Fibroblast of gingiva (primary cell): ENCODE measurements at regions not wholly inside any gene's neighbourhood (a gene's known extent, or its start where the extent isn't known, plus 50 kb on each side); places are given as distances from the start of the nearest gene placed in this dataset.

ENCODE experiments used
- DNase-seq: peaks from one replicate; pipeline ENCODE4 v3.0.0-alpha.2; 2011; ENCODE audit warnings: low read depth

- no peak for DNase-seq
These were observed 122.2 kb upstream of the RTL1 start for GRCh38 chr14:101025696-101026095.

GRCh38 chr14:101026341-101026740 lies 122.8 kb upstream of the RTL1 start:
- DNase-seq = no peak

GRCh38 chr14:101027291-101027690 lies 123.8 kb upstream of the RTL1 start:
- no peak for DNase-seq

DNA sequence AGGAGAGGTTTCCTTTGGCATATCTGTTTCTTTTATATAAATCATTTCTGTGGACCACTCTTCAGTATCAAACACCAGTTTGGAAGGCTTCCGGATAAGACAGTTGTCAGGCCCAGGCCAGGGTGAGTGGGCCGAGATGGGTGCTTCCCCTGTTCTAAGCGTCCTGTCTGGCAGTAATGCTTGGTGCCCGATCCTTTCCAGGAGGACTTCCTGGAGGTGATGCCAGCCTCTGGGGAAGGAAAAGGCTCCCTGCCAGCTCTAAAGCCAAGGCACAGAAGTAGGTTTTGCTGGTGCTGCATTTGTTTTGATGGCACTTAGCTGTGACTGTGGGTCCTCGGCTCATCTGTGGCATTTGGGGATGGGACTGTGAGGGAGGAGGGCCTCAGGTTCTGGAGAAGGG lies 124.4 kb upstream of the RTL1 start:
- no peak for DNase-seq

- DNase-seq = no peak
These were observed 125.6 kb upstream of the RTL1 start for GRCh38 chr14:101028971-101029667.

DNA sequence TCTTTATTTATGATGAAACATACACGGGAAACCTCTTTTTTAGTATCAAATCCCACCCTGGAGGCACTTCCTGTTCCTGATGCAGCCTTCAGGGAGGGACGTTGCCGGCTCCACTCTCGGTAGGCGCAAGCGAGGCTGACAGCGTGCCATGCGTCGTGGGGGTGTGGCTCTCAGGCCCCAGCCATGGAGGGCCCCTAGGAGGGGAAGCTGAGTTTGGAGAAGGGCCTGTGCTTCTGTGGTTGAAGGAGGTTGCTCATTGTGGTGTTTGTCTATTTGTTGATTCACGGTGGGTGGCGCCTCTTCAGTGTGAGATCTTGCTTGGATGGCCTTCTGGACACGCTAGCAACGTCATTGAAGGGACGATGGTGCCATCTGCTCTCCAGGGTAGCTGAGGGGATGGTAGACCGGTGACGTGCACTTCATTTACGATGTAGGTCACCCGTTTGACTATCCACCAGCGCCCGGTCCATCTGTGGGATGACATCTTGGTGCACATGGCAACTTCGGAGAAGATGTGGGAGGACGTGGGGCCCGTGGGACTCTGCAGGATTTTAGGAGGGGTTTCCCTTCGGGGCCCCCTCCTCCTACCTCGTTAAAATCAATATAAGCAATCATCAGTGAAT lies 126.3 kb upstream of the RTL1 start:
- DNase-seq = no peak

GRCh38 chr14:101030586-101030985 lies 127.1 kb upstream of the RTL1 start:
- DNase-seq = no peak

DNA sequence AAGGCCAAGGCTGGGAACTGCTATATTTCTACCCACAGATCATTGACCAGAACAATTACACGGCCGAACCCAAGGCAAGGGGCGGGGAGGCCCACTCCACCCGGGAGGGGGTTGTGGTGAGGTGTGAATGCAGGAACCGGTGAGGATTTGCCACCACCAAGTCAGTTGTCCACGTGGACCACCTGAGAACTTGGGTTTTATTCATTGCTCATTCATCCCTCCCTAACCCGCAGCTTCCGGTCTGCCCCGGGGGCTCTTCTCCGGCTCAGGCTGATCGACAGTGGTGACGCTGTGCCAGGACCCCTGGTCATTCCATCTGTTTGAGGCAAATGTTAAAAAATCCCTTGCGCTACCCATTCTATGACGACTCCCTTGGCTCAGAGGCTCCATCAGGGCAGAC lies 127.7 kb upstream of the RTL1 start:
- DNase-seq = no peak

- no peak for DNase-seq
These were observed 128.2 kb upstream of the RTL1 start for GRCh38 chr14:101031721-101032120.

DNA sequence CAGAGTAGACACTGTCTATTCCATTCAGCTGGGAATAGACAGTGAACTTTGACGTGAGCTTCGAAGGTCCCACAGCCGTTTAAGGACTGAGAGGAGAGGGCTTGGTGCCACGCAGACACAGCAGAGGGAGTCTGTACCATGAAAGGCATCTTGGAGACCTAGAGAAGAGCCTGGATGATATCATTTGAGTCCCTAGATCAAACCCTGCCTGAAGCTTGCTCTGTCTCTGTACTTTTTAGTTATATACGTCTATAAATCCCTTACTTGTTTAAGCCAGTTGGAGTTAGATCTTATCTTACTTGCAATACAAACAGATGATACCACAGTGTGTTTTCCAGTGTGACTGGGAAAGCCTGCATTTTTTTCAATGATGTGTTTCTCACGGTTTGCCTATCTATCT lies 128.9 kb upstream of the RTL1 start:
- DNase-seq = no peak

DNA sequence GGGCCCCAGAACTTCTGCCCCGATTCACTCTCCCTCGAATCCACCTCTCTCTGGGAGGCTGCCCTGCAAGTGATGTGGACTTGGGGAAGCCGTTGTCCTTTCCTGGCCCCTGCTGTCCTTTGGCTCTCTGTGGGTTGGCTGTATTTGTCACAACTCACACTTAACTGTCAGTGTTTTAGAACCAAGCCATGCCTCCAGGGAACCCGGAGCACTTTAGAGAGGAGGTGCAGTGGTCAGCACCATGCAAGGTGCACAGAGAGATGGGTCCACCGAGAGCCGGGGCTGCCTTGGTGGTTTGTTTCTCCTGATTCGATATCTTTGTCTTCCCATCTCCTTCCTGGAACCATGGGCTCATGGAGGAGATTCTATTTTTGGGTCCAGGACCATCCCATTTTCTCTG lies 129.5 kb upstream of the RTL1 start:
- DNase-seq = no peak

GRCh38 chr14:101033446-101034165 lies 130.1 kb upstream of the RTL1 start:
- no peak for DNase-seq

GRCh38 chr14:101034986-101035385 lies 131.5 kb upstream of the RTL1 start:
- no peak for DNase-seq

- DNase-seq = no peak
These were observed 132.1 kb upstream of the RTL1 start for GRCh38 chr14:101035466-101036225.

- no peak for DNase-seq
These were observed 133.7 kb upstream of the RTL1 start for GRCh38 chr14:101037021-101037817.

- no peak for DNase-seq
These were observed 135.7 kb upstream of the RTL1 start for GRCh38 chr14:101039031-101039754.

DNA sequence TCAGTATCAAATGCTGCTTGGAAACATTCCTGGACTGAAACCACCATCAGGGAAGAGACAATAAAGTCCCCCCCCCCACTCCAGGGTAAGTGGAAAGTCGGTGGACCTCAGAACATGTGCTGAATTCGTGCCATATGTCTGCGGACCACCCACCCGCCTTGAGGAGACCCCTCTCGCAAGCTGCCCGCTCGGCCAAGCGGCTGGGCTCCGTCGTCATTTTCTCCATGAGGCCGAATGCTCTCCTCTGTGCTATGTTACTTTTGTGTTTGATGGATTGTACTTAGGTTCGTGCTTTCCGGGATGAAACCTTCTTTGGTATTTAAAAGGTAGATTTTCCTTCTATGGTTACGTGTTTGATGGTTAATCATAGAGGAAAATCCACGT lies 136.2 kb upstream of the RTL1 start:
- DNase-seq = no peak

- DNase-seq = no peak
These were observed 137.3 kb upstream of the RTL1 start for GRCh38 chr14:101040538-101041442.

DNA sequence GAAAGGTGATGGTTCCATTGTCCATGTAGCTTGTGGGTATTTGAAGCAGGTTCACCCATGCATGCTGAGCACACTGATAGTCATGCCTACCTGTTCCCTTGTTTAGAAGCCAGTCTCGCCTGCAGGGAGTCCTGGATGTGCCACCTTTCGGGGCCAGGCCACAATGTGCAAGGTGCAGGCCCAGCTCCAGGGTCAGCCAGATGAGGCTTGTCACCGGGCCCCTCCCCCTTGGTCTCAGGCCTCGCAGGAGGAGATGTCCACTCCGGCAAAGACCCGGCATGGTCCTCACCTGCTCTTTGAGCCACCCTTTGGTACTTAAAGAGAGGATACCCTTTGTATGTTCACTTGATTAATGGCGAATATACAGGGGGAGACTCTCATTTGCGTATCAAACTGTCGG lies 140.4 kb upstream of the RTL1 start:
- DNase-seq = no peak

GRCh38 chr14:101044741-101045140 lies 141.2 kb upstream of the RTL1 start:
- no peak for DNase-seq
